DOHH2 (cell line): ENCODE measurements at regions not wholly inside any gene's neighbourhood (a gene's known extent, or its start where the extent isn't known, plus 50 kb on each side); places are given as distances from the start of the nearest gene placed in this dataset.

Source experiments
- CTCF ChIP-seq: fragments of 200-600 bp; sonication (generic); IDR thresholded peaks from one replicate; pipeline ENCODE4 v1.5.1; 2014; ENCODE audit warnings: antibody characterized with exemption, mild to moderate bottlenecking, low read depth, low read length; ENCODE audit not compliant: poor library complexity, severe bottlenecking
- EZH2phosphoT487 ChIP-seq: fragments of 200-600 bp; sonication (generic); IDR thresholded peaks from 2 replicates; pipeline ENCODE4 v1.6.1; 2017; ENCODE audit warnings: borderline replicate concordance, mild to moderate bottlenecking, antibody characterized with exemption, low read length, moderate library complexity, mixed read lengths

GRCh38 chr15:53208751-53209150 is 418.6 kb upstream of the ONECUT1 start:
- no peak for TF ChIP-seq CTCF
- no peak for TF ChIP-seq EZH2phosphoT487
